ENCODE measurements at regions not wholly inside any gene's neighbourhood (a gene's known extent, or its start where the extent isn't known, plus 50 kb on each side); places are given as distances from the start of the nearest gene placed in this dataset.

DNA sequence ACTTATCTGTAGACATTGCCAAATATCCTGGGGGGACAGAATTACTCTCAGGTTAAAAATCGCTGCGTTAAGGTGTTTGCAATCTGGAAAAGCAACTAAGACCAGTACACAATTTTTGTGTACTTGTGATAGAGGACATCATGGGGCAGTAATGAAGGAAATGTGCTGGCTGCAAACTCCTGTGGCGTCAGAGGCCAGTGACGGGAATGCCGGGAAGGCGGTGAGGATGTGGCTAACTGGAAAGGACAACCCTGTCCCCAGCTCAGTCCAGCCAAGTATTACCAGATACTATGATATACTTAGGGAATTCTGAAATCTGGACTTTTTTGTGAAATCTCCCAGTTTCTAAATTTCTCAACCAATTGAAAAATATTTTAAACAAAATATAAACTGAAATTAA lies 103.1 kb upstream of the NANOS1 start:
- TF ChIP-seq, protein P1, sequence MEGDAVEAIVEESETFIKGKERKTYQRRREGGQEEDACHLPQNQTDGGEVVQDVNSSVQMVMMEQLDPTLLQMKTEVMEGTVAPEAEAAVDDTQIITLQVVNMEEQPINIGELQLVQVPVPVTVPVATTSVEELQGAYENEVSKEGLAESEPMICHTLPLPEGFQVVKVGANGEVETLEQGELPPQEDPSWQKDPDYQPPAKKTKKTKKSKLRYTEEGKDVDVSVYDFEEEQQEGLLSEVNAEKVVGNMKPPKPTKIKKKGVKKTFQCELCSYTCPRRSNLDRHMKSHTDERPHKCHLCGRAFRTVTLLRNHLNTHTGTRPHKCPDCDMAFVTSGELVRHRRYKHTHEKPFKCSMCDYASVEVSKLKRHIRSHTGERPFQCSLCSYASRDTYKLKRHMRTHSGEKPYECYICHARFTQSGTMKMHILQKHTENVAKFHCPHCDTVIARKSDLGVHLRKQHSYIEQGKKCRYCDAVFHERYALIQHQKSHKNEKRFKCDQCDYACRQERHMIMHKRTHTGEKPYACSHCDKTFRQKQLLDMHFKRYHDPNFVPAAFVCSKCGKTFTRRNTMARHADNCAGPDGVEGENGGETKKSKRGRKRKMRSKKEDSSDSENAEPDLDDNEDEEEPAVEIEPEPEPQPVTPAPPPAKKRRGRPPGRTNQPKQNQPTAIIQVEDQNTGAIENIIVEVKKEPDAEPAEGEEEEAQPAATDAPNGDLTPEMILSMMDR (IDR thresholded peaks at IDR 0.05; ENCODE audit: low read length) = no peak
- no peak for TF ChIP-seq EZH2 (optimal IDR thresholded peaks at IDR 0.05; ENCODE audit: low read depth, low read length)
